ENCODE measurements at regions not wholly inside any gene's neighbourhood (a gene's known extent, or its start where the extent isn't known, plus 50 kb on each side); places are given as distances from the start of the nearest gene placed in this dataset.
"Not testable (repeated sequence)": the region's sequence is repeated elsewhere in the genome, so short reads cannot be mapped to it uniquely, and the experiment has no call there.

- no peak overlapping the region for H3K27ac ChIP-seq
- H3K36me3 ChIP-seq, result no peaks in the 10 kb centered on the region
- no peaks in the 10 kb centered on the region for H3K27me3 ChIP-seq (replicated peaks; ENCODE audit: insufficient read depth)
- no peak for DNase-seq (ENCODE audit: low spot score)
- H3K4me1 ChIP-seq (ENCODE audit: control insufficient read depth in 1 of 2, low read depth in 2 of 2), result no peaks in the 10 kb centered on the region
- no peak for TF ChIP-seq CTCF (IDR thresholded peaks at IDR 0.05)
- no peak overlapping the region for H3K4me3 ChIP-seq
- no peaks in the 10 kb centered on the region for H3K9me3 ChIP-seq
- no peak for ATAC-seq (ENCODE audit: insufficient number of reproducible peaks, low FRiP score, low read depth)
Measured at GRCh38 chr10:131834152-131834810, 66.5 kb upstream of the PPP2R2D start.

- no peaks in the 10 kb centered on the region for H3K9me3 ChIP-seq
- no peak overlapping the region for H3K4me3 ChIP-seq
- H3K27me3 ChIP-seq (replicated peaks; ENCODE audit: insufficient read depth), result no peaks in the 10 kb centered on the region
- DNase-seq (ENCODE audit: low spot score) (no peak), ATAC-seq (ENCODE audit: insufficient number of reproducible peaks, low FRiP score, low read depth) (no peak)
- no peak for TF ChIP-seq CTCF (IDR thresholded peaks at IDR 0.05)
- no peak overlapping the region for H3K27ac ChIP-seq
- no peaks in the 10 kb centered on the region for H3K4me1 ChIP-seq (ENCODE audit: control insufficient read depth in 1 of 2, low read depth in 2 of 2)
- H3K36me3 ChIP-seq, result no peaks in the 10 kb centered on the region
Measured at GRCh38 chr10:131838966-131839742, 61.7 kb upstream of the PPP2R2D start.

- not testable (repeated sequence) for H3K36me3 ChIP-seq; H3K27me3 ChIP-seq (replicated peaks; ENCODE audit: insufficient read depth); H3K4me3 ChIP-seq; H3K27ac ChIP-seq; DNase-seq (ENCODE audit: low spot score); H3K9me3 ChIP-seq; ATAC-seq (ENCODE audit: insufficient number of reproducible peaks, low FRiP score, low read depth); H3K4me1 ChIP-seq (ENCODE audit: control insufficient read depth in 1 of 2, low read depth in 2 of 2)
Measured at GRCh38 chr10:131839880-131840787, 60.7 kb upstream of the PPP2R2D start.

GRCh38 chr10:131840788-131841118, 60.1 kb upstream of the PPP2R2D start:
- H3K36me3 ChIP-seq, result no peaks in the 10 kb centered on the region
- no peaks in the 10 kb centered on the region for H3K4me1 ChIP-seq (ENCODE audit: control insufficient read depth in 1 of 2, low read depth in 2 of 2)
- no peaks in the 10 kb centered on the region for H3K27me3 ChIP-seq (replicated peaks; ENCODE audit: insufficient read depth)
- no peak overlapping the region for H3K27ac ChIP-seq
- no peak for ATAC-seq (ENCODE audit: insufficient number of reproducible peaks, low FRiP score, low read depth)
- H3K9me3 ChIP-seq, result no peaks in the 10 kb centered on the region
- TF ChIP-seq CTCF (IDR thresholded peaks at IDR 0.05), result no peak
- no peak for DNase-seq (ENCODE audit: low spot score)
- no peak overlapping the region for H3K4me3 ChIP-seq

GRCh38 chr10:131841131-131841660, 59.6 kb upstream of the PPP2R2D start:
- H3K27me3 ChIP-seq (replicated peaks; ENCODE audit: insufficient read depth), result no peaks in the 10 kb centered on the region
- no peak overlapping the region for H3K27ac ChIP-seq
- H3K4me3 ChIP-seq, result no peak overlapping the region
- H3K9me3 ChIP-seq, result no peaks in the 10 kb centered on the region
- H3K4me1 ChIP-seq (ENCODE audit: control insufficient read depth in 1 of 2, low read depth in 2 of 2), result no peaks in the 10 kb centered on the region
- no peak for DNase-seq (ENCODE audit: low spot score)
- no peaks in the 10 kb centered on the region for H3K36me3 ChIP-seq
- TF ChIP-seq CTCF (IDR thresholded peaks at IDR 0.05), result no peak
- ATAC-seq (ENCODE audit: insufficient number of reproducible peaks, low FRiP score, low read depth), result no peak

Measured in thoracic aorta (tissue), 2 donors.